ENCODE measurements at regions not wholly inside any gene's neighbourhood (a gene's known extent, or its start where the extent isn't known, plus 50 kb on each side); places are given as distances from the start of the nearest gene placed in this dataset.

DNA sequence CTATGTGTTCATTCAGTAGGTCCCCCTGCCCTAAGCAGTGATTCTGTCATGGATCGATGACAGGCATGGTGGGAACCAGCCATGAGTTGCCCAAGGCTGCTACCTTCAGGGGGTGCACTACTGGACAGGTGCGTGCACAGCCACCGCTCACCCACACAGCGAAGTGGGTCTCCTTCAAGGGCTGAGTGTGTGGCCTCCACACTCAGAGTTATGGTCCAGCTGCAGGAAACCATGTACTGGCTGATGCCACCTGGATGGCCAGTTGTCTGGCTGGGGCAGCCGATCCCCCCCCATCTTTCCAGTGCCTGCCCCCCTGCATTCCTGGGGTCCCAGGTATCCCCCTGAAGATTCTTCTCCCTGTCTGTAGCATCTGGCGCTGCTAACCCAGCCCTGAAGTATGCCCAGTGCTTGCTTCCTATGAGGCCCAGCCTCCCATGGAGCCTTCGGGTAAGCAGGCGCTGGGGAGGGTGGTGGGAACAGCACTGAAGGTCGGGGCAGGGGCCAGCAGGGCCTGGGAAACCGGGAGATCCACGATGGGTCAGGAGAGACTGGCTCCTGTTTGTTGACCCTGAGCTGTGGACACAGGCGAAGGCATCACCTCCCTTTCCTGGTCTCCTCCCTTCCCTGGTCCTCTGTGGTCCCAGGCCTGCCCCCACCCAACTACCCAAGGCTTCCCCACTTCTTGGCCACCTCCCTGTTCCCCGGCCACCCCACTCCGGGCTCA is 106.0 kb downstream of the VEGFA start:
- H3K9me3 ChIP-seq (ENCODE audit: insufficient read depth, low read depth, low read length) = no peaks in the 10 kb centered on the region
- H3K9me2 ChIP-seq (replicated peaks; ENCODE audit: low read depth, low read length) = no peaks in the 10 kb centered on the region
- H2AFZ ChIP-seq (ENCODE audit: low read length) = no peak overlapping the region
- TF ChIP-seq EZH2phosphoT487 (IDR thresholded peaks at IDR 0.05; ENCODE audit: borderline replicate concordance) = no peak
- TF ChIP-seq, protein P1, sequence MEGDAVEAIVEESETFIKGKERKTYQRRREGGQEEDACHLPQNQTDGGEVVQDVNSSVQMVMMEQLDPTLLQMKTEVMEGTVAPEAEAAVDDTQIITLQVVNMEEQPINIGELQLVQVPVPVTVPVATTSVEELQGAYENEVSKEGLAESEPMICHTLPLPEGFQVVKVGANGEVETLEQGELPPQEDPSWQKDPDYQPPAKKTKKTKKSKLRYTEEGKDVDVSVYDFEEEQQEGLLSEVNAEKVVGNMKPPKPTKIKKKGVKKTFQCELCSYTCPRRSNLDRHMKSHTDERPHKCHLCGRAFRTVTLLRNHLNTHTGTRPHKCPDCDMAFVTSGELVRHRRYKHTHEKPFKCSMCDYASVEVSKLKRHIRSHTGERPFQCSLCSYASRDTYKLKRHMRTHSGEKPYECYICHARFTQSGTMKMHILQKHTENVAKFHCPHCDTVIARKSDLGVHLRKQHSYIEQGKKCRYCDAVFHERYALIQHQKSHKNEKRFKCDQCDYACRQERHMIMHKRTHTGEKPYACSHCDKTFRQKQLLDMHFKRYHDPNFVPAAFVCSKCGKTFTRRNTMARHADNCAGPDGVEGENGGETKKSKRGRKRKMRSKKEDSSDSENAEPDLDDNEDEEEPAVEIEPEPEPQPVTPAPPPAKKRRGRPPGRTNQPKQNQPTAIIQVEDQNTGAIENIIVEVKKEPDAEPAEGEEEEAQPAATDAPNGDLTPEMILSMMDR (conservative IDR thresholded peaks at IDR 0.05; ENCODE audit: low read length) = no peak
- H3K4me2 ChIP-seq (ENCODE audit: low read depth, low read length, poor library complexity, severe bottlenecking) = no peak overlapping the region
- no peak overlapping the region for H3K4me3 ChIP-seq (ENCODE audit: low read length, poor library complexity, severe bottlenecking)
- H3K27me3 ChIP-seq (ENCODE audit: insufficient read depth, low read length, poor library complexity, severe bottlenecking) = no peaks in the 10 kb centered on the region
- no peaks in the 10 kb centered on the region for H3K79me2 ChIP-seq (ENCODE audit: insufficient read depth, low read length)
- no peaks in the 10 kb centered on the region for H3F3A ChIP-seq (ENCODE audit: low read depth)
- H3K9ac ChIP-seq (ENCODE audit: low read depth, low read length, poor library complexity, severe bottlenecking) = no peak overlapping the region
- H4K20me1 ChIP-seq (ENCODE audit: insufficient read depth, low read length, poor library complexity, severe bottlenecking) = no peaks in the 10 kb centered on the region
- H3K36me3 ChIP-seq (ENCODE audit: insufficient read depth, low read length) = no peaks in the 10 kb centered on the region
- no peaks in the 10 kb centered on the region for H3K4me1 ChIP-seq (ENCODE audit: insufficient read depth, low read length, poor library complexity, severe bottlenecking)

DNA sequence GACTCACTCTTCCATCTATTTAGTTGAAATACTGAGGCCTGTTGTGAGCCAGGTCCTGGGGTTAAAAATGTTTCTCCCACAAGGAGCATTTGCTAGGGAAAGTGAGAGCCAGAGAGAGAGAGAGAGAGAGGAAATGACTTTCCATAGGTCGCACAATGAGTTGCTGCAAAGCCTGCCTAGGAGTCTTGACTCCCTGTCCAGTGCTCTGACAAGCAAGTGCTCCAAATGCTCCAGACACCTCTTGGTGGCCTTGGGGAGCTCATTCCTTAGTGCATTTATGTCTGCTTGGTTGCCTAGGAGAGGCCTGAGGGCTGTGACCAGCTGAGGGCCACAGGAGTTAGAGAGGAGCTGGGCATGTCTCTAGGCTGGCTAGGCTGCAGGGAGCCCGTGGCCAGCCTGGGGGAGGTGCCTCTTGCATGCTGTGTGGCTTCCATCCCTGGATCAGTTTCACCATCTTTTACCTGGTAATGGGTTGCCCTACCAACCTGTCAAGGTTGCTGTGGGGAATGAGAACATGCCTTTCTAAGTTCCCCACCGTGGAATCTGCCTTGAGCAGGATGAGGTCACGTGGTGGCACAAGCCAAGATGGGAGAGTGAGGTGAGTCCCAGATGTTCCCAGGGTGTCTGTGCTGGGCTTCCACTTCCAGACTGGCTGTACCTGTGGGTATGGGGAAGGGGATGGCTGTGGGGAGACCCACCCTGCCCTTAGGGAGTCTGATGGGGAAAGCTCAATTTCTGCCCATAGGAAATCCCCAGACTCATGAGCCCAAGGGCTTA is 105.0 kb downstream of the VEGFA start:
- no peaks in the 10 kb centered on the region for H3K9me2 ChIP-seq (replicated peaks; ENCODE audit: low read depth, low read length)
- no peak overlapping the region for H2AFZ ChIP-seq (ENCODE audit: low read length)
- H3K9me3 ChIP-seq (ENCODE audit: insufficient read depth, low read depth, low read length) = no peaks in the 10 kb centered on the region
- no peaks in the 10 kb centered on the region for H3K27me3 ChIP-seq (ENCODE audit: insufficient read depth, low read length, poor library complexity, severe bottlenecking)
- no peaks in the 10 kb centered on the region for H3K79me2 ChIP-seq (ENCODE audit: insufficient read depth, low read length)
- H3K9ac ChIP-seq (ENCODE audit: low read depth, low read length, poor library complexity, severe bottlenecking) = no peak overlapping the region
- no peaks in the 10 kb centered on the region for H4K20me1 ChIP-seq (ENCODE audit: insufficient read depth, low read length, poor library complexity, severe bottlenecking)
- H3K4me1 ChIP-seq (ENCODE audit: insufficient read depth, low read length, poor library complexity, severe bottlenecking) = no peaks in the 10 kb centered on the region
- TF ChIP-seq EZH2phosphoT487 (IDR thresholded peaks at IDR 0.05; ENCODE audit: borderline replicate concordance) = no peak
- TF ChIP-seq, protein P1 (conservative IDR thresholded peaks at IDR 0.05; ENCODE audit: low read length) = no peak
- no peaks in the 10 kb centered on the region for H3F3A ChIP-seq (ENCODE audit: low read depth)
- no peak overlapping the region for H3K4me2 ChIP-seq (ENCODE audit: low read depth, low read length, poor library complexity, severe bottlenecking)
- H3K36me3 ChIP-seq (ENCODE audit: insufficient read depth, low read length) = no peaks in the 10 kb centered on the region
- H3K4me3 ChIP-seq (ENCODE audit: low read length, poor library complexity, severe bottlenecking) = no peak overlapping the region

DNA sequence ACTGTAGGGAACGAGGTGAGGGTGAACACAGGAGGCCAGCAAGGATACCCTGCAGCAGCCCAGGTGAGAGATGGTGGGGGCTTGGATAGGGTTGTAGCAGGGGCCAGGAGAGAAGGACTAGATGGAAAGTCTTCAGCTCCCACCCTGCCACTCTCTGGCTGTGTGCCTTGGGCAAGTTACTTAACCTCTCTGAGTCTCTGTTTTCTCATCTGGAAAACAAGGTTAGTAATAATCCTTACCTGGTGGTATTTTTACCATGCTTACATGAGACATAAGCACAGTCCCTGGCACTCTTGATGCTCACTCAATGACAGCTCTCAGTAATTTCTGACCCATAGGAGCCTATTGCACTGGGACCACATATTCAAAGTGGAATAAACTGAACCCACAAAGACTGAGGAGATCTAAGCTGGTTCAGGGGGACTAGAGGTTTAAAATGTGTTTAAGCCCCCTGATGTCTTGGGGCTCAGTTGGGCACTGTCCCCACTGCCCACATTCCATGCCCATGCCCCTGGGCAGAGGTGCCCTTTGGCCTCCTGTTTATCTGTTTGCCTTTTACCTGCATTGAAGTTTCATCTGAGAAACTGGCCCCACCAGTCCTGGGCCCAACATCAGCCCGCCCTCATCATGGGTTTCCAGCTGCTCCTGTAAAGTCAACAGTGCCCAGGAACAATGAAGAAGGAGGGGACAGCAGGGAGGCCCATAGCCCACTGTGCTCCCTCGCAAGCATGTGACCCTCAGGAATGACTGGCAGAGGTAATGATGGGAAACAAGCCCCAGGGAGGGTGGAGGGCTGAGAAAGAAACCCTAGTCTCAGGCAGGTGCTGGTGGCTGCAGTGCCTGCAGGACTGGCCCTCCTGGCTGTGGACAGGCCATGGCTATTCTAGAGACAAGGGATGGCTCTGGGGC is 104.0 kb downstream of the VEGFA start:
- Histone ChIP-seq H3F3A (ENCODE audit: low read depth) (no peaks in the 10 kb centered on the region), H3K36me3 (ENCODE audit: insufficient read depth, low read length) (no peaks in the 10 kb centered on the region), H3K9ac (ENCODE audit: low read depth, low read length, poor library complexity, severe bottlenecking) (no peak overlapping the region), H3K4me1 (ENCODE audit: insufficient read depth, low read length, poor library complexity, severe bottlenecking) (no peaks in the 10 kb centered on the region), H3K9me2 (replicated peaks; ENCODE audit: low read depth, low read length) (no peaks in the 10 kb centered on the region), H3K4me3 (ENCODE audit: low read length, poor library complexity, severe bottlenecking) (no peak overlapping the region), H3K4me2 (ENCODE audit: low read depth, low read length, poor library complexity, severe bottlenecking) (no peak overlapping the region), H3K27me3 (ENCODE audit: insufficient read depth, low read length, poor library complexity, severe bottlenecking) (no peaks in the 10 kb centered on the region), H4K20me1 (ENCODE audit: insufficient read depth, low read length, poor library complexity, severe bottlenecking) (no peaks in the 10 kb centered on the region), H3K79me2 (ENCODE audit: insufficient read depth, low read length) (no peaks in the 10 kb centered on the region), H3K9me3 (ENCODE audit: insufficient read depth, low read depth, low read length) (no peaks in the 10 kb centered on the region), H2AFZ (ENCODE audit: low read length) (no peak overlapping the region)
- TF ChIP-seq, protein P1 (conservative IDR thresholded peaks at IDR 0.05; ENCODE audit: low read length) = no peak
- no peak for TF ChIP-seq EZH2phosphoT487 (IDR thresholded peaks at IDR 0.05; ENCODE audit: borderline replicate concordance)
